HEK293T (cell line): ENCODE measurements at regions not wholly inside any gene's neighbourhood (a gene's known extent, or its start where the extent isn't known, plus 50 kb on each side); places are given as distances from the start of the nearest gene placed in this dataset.

Experiments
- BHLHE40 ChIP-seq: fragments of 450-650 bp; IDR thresholded peaks from 2 replicates; pipeline ENCODE4 v1.6.1; 2016; ENCODE audit warnings: mild to moderate bottlenecking, moderate library complexity, borderline replicate concordance
- FOXA1 ChIP-seq: fragments of 450-650 bp; IDR thresholded peaks from 2 replicates; pipeline ENCODE4 v1.6.1; 2016; ENCODE audit warnings: mild to moderate bottlenecking
- FOXK2 ChIP-seq: fragments of 450-650 bp; IDR thresholded peaks from 2 replicates; pipeline ENCODE4 v1.6.1; 2016; ENCODE audit warnings: mild to moderate bottlenecking
- FOXM1 ChIP-seq: fragments of 450-650 bp; IDR thresholded peaks from 2 replicates; pipeline ENCODE4 v1.6.1; 2017; ENCODE audit warnings: mild to moderate bottlenecking, borderline replicate concordance
- LEF1 ChIP-seq: fragments of 450-650 bp; IDR thresholded peaks from 2 replicates; pipeline ENCODE4 v1.6.1; 2017; ENCODE audit warnings: mild to moderate bottlenecking, borderline replicate concordance
- NFRKB ChIP-seq: fragments of 450-650 bp; IDR thresholded peaks from 2 replicates; pipeline ENCODE4 v1.6.1; 2016; ENCODE audit warnings: mild to moderate bottlenecking, moderate library complexity
- SP1 ChIP-seq: fragments of 450-650 bp; IDR thresholded peaks from 2 replicates; pipeline ENCODE4 v1.6.1; 2017
- SUZ12 ChIP-seq: fragments of 450-650 bp; IDR thresholded peaks from 2 replicates; pipeline ENCODE4 v1.6.1; 2016; ENCODE audit warnings: mild to moderate bottlenecking
- TARDBP ChIP-seq: fragments of 450-650 bp; IDR thresholded peaks from 2 replicates; pipeline ENCODE4 v1.6.1; 2016
- ZNF384 ChIP-seq: fragments of 450-650 bp; IDR thresholded peaks from 2 replicates; pipeline ENCODE4 v1.6.1; 2016
- TF ChIP-seq, protein P1 (sequence below): fragments of 450-650 bp; IDR thresholded peaks from 2 replicates; pipeline ENCODE4 v1.6.1; 2016

DNA sequence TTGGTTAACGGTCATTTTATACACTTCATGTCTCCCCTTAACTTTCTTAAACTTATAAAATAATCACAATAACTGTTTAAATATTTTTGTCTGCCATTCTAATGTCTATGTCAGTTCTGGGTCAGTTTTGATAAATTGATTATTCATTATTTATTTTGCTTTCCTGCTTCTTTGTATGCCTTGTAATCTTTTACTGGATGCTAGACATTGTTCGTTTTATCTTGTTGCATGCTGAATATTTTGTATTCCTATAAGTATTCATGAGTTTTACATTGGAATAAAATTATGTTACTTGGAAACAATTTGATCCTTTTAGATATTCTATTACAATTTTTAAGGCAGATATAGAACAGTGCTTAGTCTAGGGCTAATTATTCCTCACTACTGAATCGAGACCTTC, 952.0 kb downstream of the NR2F1-AS1 start:
- TF ChIP-seq SP1 (no peak), FOXM1 (no peak), FOXA1 (no peak), FOXK2 (no peak), ZNF384 (no peak), SUZ12 (no peak), BHLHE40 (no peak), TARDBP (no peak), NFRKB (no peak), LEF1 (no peak)
- TF ChIP-seq, protein P1, sequence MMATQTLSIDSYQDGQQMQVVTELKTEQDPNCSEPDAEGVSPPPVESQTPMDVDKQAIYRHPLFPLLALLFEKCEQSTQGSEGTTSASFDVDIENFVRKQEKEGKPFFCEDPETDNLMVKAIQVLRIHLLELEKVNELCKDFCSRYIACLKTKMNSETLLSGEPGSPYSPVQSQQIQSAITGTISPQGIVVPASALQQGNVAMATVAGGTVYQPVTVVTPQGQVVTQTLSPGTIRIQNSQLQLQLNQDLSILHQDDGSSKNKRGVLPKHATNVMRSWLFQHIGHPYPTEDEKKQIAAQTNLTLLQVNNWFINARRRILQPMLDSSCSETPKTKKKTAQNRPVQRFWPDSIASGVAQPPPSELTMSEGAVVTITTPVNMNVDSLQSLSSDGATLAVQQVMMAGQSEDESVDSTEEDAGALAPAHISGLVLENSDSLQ: no peak
